SU-DHL-6 (cell line): ENCODE measurements at regions not wholly inside any gene's neighbourhood (a gene's known extent, or its start where the extent isn't known, plus 50 kb on each side); places are given as distances from the start of the nearest gene placed in this dataset.

ENCODE experiments used
- H2AFZ ChIP-seq: fragments of 200-600 bp; sonication (generic); 2 replicates; pipeline ENCODE4 v1.6.1; 2014; ENCODE audit warnings: low read depth, mild to moderate bottlenecking, moderate library complexity, mixed read lengths, antibody characterized with exemption, low read length; ENCODE audit not compliant: severe bottlenecking
- H3F3A ChIP-seq: fragments of 200-600 bp; shearing (Covaris generic); 2 replicates; pipeline ENCODE4 v1.6.0; 2016; ENCODE audit warnings: antibody characterized with exemption, mild to moderate bottlenecking; ENCODE audit not compliant: insufficient read depth
- H3K27ac ChIP-seq: fragments of 200-600 bp; sonication (generic); 2 replicates; pipeline ENCODE4 v1.5.1; 2016; ENCODE audit warnings: low read depth, mild to moderate bottlenecking, low read length, moderate library complexity, mixed read lengths
- H3K27me3 ChIP-seq: fragments of 200-600 bp; sonication (generic), shearing (Covaris generic); 2 replicates; pipeline ENCODE4 v1.6.0; 2014; ENCODE audit warnings: mild to moderate bottlenecking, low read length
- H3K36me3 ChIP-seq: fragments of 200-600 bp; sonication (generic); 2 replicates; pipeline ENCODE4 v1.6.1; 2014; ENCODE audit warnings: mild to moderate bottlenecking, low read length, mixed read lengths
- H3K4me2 ChIP-seq: fragments of 300-600, 200-600 bp; shearing (Covaris generic), sonication (generic); 2 replicates; pipeline ENCODE4 v1.6.0; 2014; ENCODE audit warnings: low read length, low read depth, mild to moderate bottlenecking; ENCODE audit not compliant: poor library complexity, severe bottlenecking
- H3K4me3 ChIP-seq: fragments of 200-600 bp; sonication (generic); 2 replicates; pipeline ENCODE4 v1.5.1; 2014; ENCODE audit warnings: antibody characterized with exemption, low read length, mild to moderate bottlenecking, mixed read lengths; ENCODE audit not compliant: insufficient read depth, poor library complexity, severe bottlenecking
- H3K79me2 ChIP-seq: fragments of 200-600 bp; sonication (generic); 2 replicates; pipeline ENCODE4 v1.6.1; 2014; ENCODE audit warnings: mild to moderate bottlenecking, low read length, moderate library complexity; ENCODE audit not compliant: insufficient read depth
- H3K9ac ChIP-seq: fragments of 200-600 bp; sonication (generic); 2 replicates; pipeline ENCODE4 v1.7.0; 2014; ENCODE audit warnings: mild to moderate bottlenecking, low read length
- H3K9me2 ChIP-seq: fragments of 200-600 bp; sonication (generic); replicated peaks from 2 replicates; pipeline ENCODE4 v1.6.1; 2014; ENCODE audit warnings: low read length; ENCODE audit not compliant: insufficient read depth
- H3K9me3 ChIP-seq: fragments of 200-600 bp; sonication (generic); 2 replicates; pipeline ENCODE4 v1.6.1; 2014; ENCODE audit warnings: low read length, mixed read lengths; ENCODE audit not compliant: insufficient read depth
- H4K20me1 ChIP-seq: fragments of 200-600 bp; sonication (generic); 2 replicates; pipeline ENCODE4 v1.6.1; 2014; ENCODE audit warnings: low read depth, mild to moderate bottlenecking, antibody characterized with exemption, low read length, moderate library complexity, mixed read lengths
- EZH2phosphoT487 ChIP-seq: fragments of 200-600 bp; sonication (generic), shearing (Covaris generic); conservative IDR thresholded peaks from 2 replicates; pipeline ENCODE4 v1.6.1; 2018; ENCODE audit warnings: mild to moderate bottlenecking, antibody characterized with exemption, low read length, moderate library complexity, mixed read lengths
- TF ChIP-seq, protein P1 (sequence below): fragments of 200-600 bp; sonication (generic); IDR thresholded peaks from one replicate; pipeline ENCODE4 v1.5.1; 2017; ENCODE audit warnings: antibody characterized with exemption, mild to moderate bottlenecking, low read length, moderate library complexity; ENCODE audit not compliant: insufficient read depth, poor library complexity, severe bottlenecking

DNA sequence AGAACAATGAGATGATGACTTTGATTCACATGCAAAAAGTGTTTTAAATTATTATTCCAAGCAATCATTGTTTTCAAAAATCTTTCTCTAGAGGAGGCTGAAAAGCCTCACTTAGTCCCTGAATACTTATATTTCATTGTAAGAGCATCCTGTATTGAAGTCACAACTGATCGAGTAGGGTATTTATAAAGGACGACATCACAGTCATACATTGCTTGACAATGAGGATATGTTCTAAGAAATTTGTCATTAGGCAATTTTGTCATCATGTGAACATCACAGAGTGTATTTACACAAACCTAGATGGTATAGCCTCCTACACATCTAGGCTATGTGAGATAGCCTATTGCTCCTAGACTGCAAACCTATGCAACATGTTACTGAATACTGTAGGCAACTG, 510.4 kb upstream of the RGMB start:
- Histone ChIP-seq H3F3A (no peaks in the 10 kb centered on the region), H4K20me1 (no peaks in the 10 kb centered on the region), H3K9me2 (no peaks in the 10 kb centered on the region), H3K4me2 (no peak overlapping the region), H3K36me3 (no peaks in the 10 kb centered on the region), H3K27me3 (no peaks in the 10 kb centered on the region), H3K4me3 (no peak overlapping the region), H2AFZ (no peak overlapping the region), H3K27ac (no peak overlapping the region), H3K79me2 (no peaks in the 10 kb centered on the region), H3K9ac (no peak overlapping the region), H3K9me3 (no peaks in the 10 kb centered on the region)
- TF ChIP-seq, protein P1, sequence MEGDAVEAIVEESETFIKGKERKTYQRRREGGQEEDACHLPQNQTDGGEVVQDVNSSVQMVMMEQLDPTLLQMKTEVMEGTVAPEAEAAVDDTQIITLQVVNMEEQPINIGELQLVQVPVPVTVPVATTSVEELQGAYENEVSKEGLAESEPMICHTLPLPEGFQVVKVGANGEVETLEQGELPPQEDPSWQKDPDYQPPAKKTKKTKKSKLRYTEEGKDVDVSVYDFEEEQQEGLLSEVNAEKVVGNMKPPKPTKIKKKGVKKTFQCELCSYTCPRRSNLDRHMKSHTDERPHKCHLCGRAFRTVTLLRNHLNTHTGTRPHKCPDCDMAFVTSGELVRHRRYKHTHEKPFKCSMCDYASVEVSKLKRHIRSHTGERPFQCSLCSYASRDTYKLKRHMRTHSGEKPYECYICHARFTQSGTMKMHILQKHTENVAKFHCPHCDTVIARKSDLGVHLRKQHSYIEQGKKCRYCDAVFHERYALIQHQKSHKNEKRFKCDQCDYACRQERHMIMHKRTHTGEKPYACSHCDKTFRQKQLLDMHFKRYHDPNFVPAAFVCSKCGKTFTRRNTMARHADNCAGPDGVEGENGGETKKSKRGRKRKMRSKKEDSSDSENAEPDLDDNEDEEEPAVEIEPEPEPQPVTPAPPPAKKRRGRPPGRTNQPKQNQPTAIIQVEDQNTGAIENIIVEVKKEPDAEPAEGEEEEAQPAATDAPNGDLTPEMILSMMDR, result no peak
- no peak for TF ChIP-seq EZH2phosphoT487

DNA sequence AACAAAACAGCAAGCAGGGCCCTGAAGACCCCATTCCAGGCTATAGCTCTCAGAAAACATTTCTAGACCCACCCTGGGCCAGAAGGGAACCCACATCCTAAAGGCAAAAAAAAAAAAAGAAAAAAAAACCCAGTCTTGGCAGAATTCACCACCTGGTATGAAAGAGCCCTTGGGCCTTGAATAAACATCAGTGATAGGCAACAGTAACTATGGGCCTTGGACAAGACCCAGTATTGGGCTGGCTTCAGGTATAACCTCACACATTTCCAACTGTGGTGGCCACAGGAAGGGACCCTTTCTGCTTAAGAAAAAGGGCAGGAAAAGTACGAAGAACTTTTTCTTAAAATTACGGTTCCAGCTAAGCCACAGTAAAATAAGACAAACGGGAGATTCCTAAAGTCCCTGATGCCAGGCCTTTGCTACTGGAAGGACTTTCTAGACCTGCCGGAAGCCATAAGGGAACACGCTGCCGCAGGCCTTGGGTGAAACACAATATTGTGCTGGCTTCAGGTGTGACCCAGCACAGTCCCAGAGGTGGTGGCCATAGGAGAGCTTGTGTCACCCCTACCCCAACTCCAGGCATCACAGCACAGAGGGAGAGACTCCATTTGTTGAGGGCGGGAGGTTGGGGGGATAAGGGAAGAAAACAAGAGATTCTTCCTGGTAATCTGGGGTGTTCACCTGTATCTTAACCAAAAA, 505.2 kb upstream of the RGMB start:
- no peak overlapping the region for H3K9ac ChIP-seq
- no peak overlapping the region for H2AFZ ChIP-seq
- no peaks in the 10 kb centered on the region for H4K20me1 ChIP-seq

DNA sequence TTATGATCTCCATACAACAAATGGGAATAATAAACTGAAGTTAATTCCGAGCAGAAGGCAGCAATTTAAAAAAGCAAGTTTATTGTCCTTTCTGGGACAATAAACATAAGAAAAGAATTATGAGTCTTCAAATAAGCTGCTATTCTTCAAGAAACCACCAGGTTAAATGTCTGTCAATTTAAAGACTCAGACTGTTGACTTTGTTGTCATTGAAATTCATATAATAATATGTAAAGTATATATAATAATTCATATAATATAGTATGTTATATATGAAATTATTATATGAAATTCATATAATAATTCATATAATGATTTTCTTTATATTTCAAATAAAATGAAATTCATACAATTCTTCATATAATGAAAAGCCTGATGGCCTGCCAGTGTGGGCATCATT, 497.5 kb upstream of the RGMB start:
- TF ChIP-seq EZH2phosphoT487, result no peak
- TF ChIP-seq, protein P1, result no peak
- Histone ChIP-seq H3K9ac (no peak overlapping the region), H3K27ac (no peak overlapping the region), H3K4me3 (no peak overlapping the region), H3F3A (no peaks in the 10 kb centered on the region), H3K36me3 (no peaks in the 10 kb centered on the region), H2AFZ (no peak overlapping the region), H3K9me2 (no peaks in the 10 kb centered on the region), H3K27me3 (no peaks in the 10 kb centered on the region), H4K20me1 (no peaks in the 10 kb centered on the region), H3K79me2 (no peaks in the 10 kb centered on the region), H3K9me3 (no peaks in the 10 kb centered on the region), H3K4me2 (no peak overlapping the region)

More for the DNA sequence above, 505.2 kb upstream of the RGMB start:
- Histone ChIP-seq H3K9me3 (no peaks in the 10 kb centered on the region), H3K9me2 (no peaks in the 10 kb centered on the region), H3F3A (no peaks in the 10 kb centered on the region), H3K36me3 (no peaks in the 10 kb centered on the region), H3K4me2 (no peak overlapping the region), H3K4me3 (no peak overlapping the region), H3K27me3 (no peaks in the 10 kb centered on the region), H3K27ac (no peak overlapping the region), H3K79me2 (no peaks in the 10 kb centered on the region)
- TF ChIP-seq, protein P1, result no peak
- no peak for TF ChIP-seq EZH2phosphoT487
